ENCODE measurements at regions not wholly inside any gene's neighbourhood (a gene's known extent, or its start where the extent isn't known, plus 50 kb on each side); places are given as distances from the start of the nearest gene placed in this dataset.
"Not testable (repeated sequence)": the region's sequence is repeated elsewhere in the genome, so short reads cannot be mapped to it uniquely, and the experiment has no call there.

- no peak for DNase-seq (ENCODE audit: extremely low spot score, unreplicated experiment)
- Mint-ChIP-seq H3K4me1 (ENCODE audit: unreplicated experiment) (no peaks in the 10 kb centered on the region), H3K27ac (no peak overlapping the region), H3K36me3 (no peaks in the 10 kb centered on the region), H3K27me3 (no peaks in the 10 kb centered on the region), H3K9me3 (no peaks in the 10 kb centered on the region), H3K4me3 (no peak overlapping the region)
- no peak for TF ChIP-seq CTCF (conservative IDR thresholded peaks at IDR 0.05)
These were observed 212.4 kb upstream of the NPSR1 start for GRCh38 chr7:34445653-34446052.

DNA sequence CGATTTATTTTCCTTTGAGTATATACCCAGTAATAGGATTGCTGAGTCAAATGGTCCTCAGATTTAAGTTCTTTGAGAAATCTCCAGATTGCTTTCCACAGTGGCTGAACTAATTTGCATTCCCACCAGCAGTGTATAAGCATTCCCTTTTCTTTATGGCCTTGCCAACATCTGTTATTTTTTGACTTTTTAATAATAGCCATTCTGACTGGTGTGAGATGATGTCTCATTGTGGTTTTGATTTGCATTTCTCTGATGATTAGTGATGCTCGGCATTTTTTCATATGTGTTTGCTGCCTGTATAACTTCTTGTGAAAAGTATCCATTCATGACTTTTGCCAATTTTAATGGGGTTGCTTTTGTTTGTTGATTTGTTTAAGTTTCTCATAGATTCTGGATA is 209.5 kb upstream of the NPSR1 start:
- not testable (repeated sequence) for H3K36me3 Mint-ChIP-seq; H3K4me3 Mint-ChIP-seq; H3K27me3 Mint-ChIP-seq; H3K27ac Mint-ChIP-seq; DNase-seq (ENCODE audit: extremely low spot score, unreplicated experiment); H3K4me1 Mint-ChIP-seq (ENCODE audit: unreplicated experiment); H3K9me3 Mint-ChIP-seq

DNA sequence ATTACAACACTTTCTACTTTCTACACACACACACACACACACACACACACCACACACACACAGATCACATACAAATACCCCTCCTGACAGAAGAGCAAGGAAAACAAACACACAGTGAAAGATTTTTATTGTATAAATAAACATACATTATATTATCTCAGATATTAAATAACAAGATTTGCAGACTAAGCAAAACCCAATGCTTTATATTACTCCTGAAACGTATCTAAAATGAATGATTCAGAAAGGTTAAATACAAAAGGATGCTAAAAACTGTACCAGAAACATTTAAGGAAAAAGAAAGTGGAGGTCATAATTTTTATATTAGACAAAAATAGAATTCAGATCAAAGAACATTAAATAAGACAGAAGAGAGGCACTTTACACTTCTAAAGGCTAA is 208.3 kb upstream of the NPSR1 start:
- DNase-seq (ENCODE audit: extremely low spot score, unreplicated experiment): no peak
- Mint-ChIP-seq H3K27me3 (no peaks in the 10 kb centered on the region), H3K36me3 (no peaks in the 10 kb centered on the region), H3K4me1 (ENCODE audit: unreplicated experiment) (no peaks in the 10 kb centered on the region), H3K27ac (no peak overlapping the region), H3K4me3 (no peak overlapping the region), H3K9me3 (no peaks in the 10 kb centered on the region)
- TF ChIP-seq CTCF (conservative IDR thresholded peaks at IDR 0.05): no peak

DNA sequence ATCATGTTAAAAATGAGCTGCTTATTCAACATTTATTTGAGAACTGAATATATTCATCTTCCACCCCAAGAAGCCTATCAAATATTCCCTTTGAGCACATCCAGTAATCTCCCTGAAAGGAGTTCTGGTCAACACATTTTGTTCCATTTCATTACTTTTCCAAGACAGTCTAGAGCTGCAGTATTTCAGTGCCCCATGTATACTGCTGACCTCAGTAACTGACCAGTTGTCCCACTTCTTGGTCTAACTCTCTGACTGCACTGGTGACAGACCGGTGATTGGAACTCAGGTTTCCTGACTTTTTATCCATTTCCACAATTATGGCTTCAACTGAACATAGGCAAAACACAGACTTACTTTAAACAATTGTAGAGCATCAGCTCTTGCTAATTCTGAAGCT is 206.8 kb upstream of the NPSR1 start:
- no peak for DNase-seq (ENCODE audit: extremely low spot score, unreplicated experiment)
- H3K4me3 Mint-ChIP-seq: no peak overlapping the region

GRCh38 chr7:34451923-34452322 is 206.1 kb upstream of the NPSR1 start:
- H3K27ac Mint-ChIP-seq: no peak overlapping the region

More for the DNA sequence above, 206.8 kb upstream of the NPSR1 start:
- no peaks in the 10 kb centered on the region for H3K36me3 Mint-ChIP-seq
- no peak for TF ChIP-seq CTCF (conservative IDR thresholded peaks at IDR 0.05)
- no peaks in the 10 kb centered on the region for H3K4me1 Mint-ChIP-seq (ENCODE audit: unreplicated experiment)
- no peaks in the 10 kb centered on the region for H3K9me3 Mint-ChIP-seq
- H3K27ac Mint-ChIP-seq: no peak overlapping the region
- H3K27me3 Mint-ChIP-seq: no peaks in the 10 kb centered on the region

GRCh38 chr7:34452363-34452762 is 205.7 kb upstream of the NPSR1 start:
- Mint-ChIP-seq H3K36me3 (no peaks in the 10 kb centered on the region), H3K27me3 (no peaks in the 10 kb centered on the region), H3K4me1 (ENCODE audit: unreplicated experiment) (no peaks in the 10 kb centered on the region), H3K9me3 (no peaks in the 10 kb centered on the region), H3K27ac (no peak overlapping the region), H3K4me3 (no peak overlapping the region)
- TF ChIP-seq CTCF (conservative IDR thresholded peaks at IDR 0.05): no peak
- no peak for DNase-seq (ENCODE audit: extremely low spot score, unreplicated experiment)

More at GRCh38 chr7:34451923-34452322, 206.1 kb upstream of the NPSR1 start:
- Mint-ChIP-seq H3K4me3 (no peak overlapping the region), H3K9me3 (no peaks in the 10 kb centered on the region), H3K4me1 (ENCODE audit: unreplicated experiment) (no peaks in the 10 kb centered on the region), H3K27me3 (no peaks in the 10 kb centered on the region), H3K36me3 (no peaks in the 10 kb centered on the region)
- no peak for DNase-seq (ENCODE audit: extremely low spot score, unreplicated experiment)
- no peak for TF ChIP-seq CTCF (conservative IDR thresholded peaks at IDR 0.05)
